DMS 273 treated with DMSO at 0.1 percent for 48 hours (cell line): ENCODE measurements at regions not wholly inside any gene's neighbourhood (a gene's known extent, or its start where the extent isn't known, plus 50 kb on each side); places are given as distances from the start of the nearest gene placed in this dataset.
"Not testable (repeated sequence)": the region's sequence is repeated elsewhere in the genome, so short reads cannot be mapped to it uniquely, and the experiment has no call there.

Experiments used
- DNase-seq: peaks from one replicate; lab custom pipeline; 2025; lab: John Stamatoyannopoulos, UW

- no peak for DNase-seq
These were observed 328.0 kb upstream of the RGS6 start for GRCh38 chr14:71604231-71604630.

- DNase-seq: no peak
These were observed 326.2 kb upstream of the RGS6 start for GRCh38 chr14:71606064-71606463.

- DNase-seq: no peak
These were observed 325.7 kb upstream of the RGS6 start for GRCh38 chr14:71606575-71606974.

GRCh38 chr14:71607056-71607455, 325.2 kb upstream of the RGS6 start:
- no peak for DNase-seq

GRCh38 chr14:71610149-71610548, 322.1 kb upstream of the RGS6 start:
- DNase-seq: no peak

GRCh38 chr14:71610797-71611196, 321.4 kb upstream of the RGS6 start:
- peak; percentile 27 for DNase-seq

GRCh38 chr14:71613168-71613567, 319.1 kb upstream of the RGS6 start:
- DNase-seq: no peak

GRCh38 chr14:71616013-71616412, 316.2 kb upstream of the RGS6 start:
- no peak for DNase-seq

GRCh38 chr14:71618047-71618446, 314.2 kb upstream of the RGS6 start:
- no peak for DNase-seq

- no peak for DNase-seq
These were observed 313.5 kb upstream of the RGS6 start for GRCh38 chr14:71618716-71619115.

GRCh38 chr14:71619472-71619871, 312.8 kb upstream of the RGS6 start:
- DNase-seq: no peak

- no peak for DNase-seq
These were observed 311.8 kb upstream of the RGS6 start for GRCh38 chr14:71620401-71620800.

- no peak for DNase-seq
These were observed 311.0 kb upstream of the RGS6 start for GRCh38 chr14:71621276-71621675.

- DNase-seq: no peak
These were observed 310.1 kb upstream of the RGS6 start for GRCh38 chr14:71621980-71622605.

GRCh38 chr14:71623939-71624338, 308.3 kb upstream of the RGS6 start:
- no peak for DNase-seq

- no peak for DNase-seq
These were observed 307.1 kb upstream of the RGS6 start for GRCh38 chr14:71625175-71625574.

- DNase-seq: no peak
These were observed 306.1 kb upstream of the RGS6 start for GRCh38 chr14:71625891-71626701.

- no peak for DNase-seq
These were observed 303.8 kb upstream of the RGS6 start for GRCh38 chr14:71628433-71628832.

GRCh38 chr14:71629250-71629649, 303.0 kb upstream of the RGS6 start:
- DNase-seq: no peak

GRCh38 chr14:71629765-71630492, 302.3 kb upstream of the RGS6 start:
- no peak for DNase-seq

- DNase-seq: not testable (repeated sequence)
These were observed 301.2 kb upstream of the RGS6 start for GRCh38 chr14:71631030-71631429.

- no peak for DNase-seq
These were observed 299.7 kb upstream of the RGS6 start for GRCh38 chr14:71632440-71632946.

- DNase-seq: no peak
These were observed 296.2 kb upstream of the RGS6 start for GRCh38 chr14:71636076-71636475.
